ENCODE measurements at regions not wholly inside any gene's neighbourhood (a gene's known extent, or its start where the extent isn't known, plus 50 kb on each side); places are given as distances from the start of the nearest gene placed in this dataset.

GRCh38 chr18:5628512-5629255 is 84.9 kb upstream of the EPB41L3 start:
- H3K9me3 ChIP-seq: no peaks in the 10 kb centered on the region
- peak overlapping the region in 6 of 10 donors; percentile 34 to 79 (median 48) for H3K27ac ChIP-seq
- DNase-seq (peak; percentile 9 to 46), ATAC-seq (peak; percentile 26 to 51 (median 30))
- H3K36me3 ChIP-seq: no peaks in the 10 kb centered on the region
- H3K4me1 ChIP-seq: peaks cover 5 to 20% (median 14%) of the 10 kb centered on the region in 9 donors
- H3K27me3 ChIP-seq: peaks cover 8 to 82% (median 74%) of the 10 kb centered on the region in 7 donors
- TF ChIP-seq, protein P1, sequence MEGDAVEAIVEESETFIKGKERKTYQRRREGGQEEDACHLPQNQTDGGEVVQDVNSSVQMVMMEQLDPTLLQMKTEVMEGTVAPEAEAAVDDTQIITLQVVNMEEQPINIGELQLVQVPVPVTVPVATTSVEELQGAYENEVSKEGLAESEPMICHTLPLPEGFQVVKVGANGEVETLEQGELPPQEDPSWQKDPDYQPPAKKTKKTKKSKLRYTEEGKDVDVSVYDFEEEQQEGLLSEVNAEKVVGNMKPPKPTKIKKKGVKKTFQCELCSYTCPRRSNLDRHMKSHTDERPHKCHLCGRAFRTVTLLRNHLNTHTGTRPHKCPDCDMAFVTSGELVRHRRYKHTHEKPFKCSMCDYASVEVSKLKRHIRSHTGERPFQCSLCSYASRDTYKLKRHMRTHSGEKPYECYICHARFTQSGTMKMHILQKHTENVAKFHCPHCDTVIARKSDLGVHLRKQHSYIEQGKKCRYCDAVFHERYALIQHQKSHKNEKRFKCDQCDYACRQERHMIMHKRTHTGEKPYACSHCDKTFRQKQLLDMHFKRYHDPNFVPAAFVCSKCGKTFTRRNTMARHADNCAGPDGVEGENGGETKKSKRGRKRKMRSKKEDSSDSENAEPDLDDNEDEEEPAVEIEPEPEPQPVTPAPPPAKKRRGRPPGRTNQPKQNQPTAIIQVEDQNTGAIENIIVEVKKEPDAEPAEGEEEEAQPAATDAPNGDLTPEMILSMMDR (IDR thresholded peaks at IDR 0.05): no peak
- 0% methylated on average over 78 to 90 of the region's 90 CpGs for WGBS, 2 donors
- H3K4me3 ChIP-seq: peak overlapping the region; percentile 52 to 77 (median 61)
- intact Hi-C loops (cut with DNase I): no loop called here

DNA sequence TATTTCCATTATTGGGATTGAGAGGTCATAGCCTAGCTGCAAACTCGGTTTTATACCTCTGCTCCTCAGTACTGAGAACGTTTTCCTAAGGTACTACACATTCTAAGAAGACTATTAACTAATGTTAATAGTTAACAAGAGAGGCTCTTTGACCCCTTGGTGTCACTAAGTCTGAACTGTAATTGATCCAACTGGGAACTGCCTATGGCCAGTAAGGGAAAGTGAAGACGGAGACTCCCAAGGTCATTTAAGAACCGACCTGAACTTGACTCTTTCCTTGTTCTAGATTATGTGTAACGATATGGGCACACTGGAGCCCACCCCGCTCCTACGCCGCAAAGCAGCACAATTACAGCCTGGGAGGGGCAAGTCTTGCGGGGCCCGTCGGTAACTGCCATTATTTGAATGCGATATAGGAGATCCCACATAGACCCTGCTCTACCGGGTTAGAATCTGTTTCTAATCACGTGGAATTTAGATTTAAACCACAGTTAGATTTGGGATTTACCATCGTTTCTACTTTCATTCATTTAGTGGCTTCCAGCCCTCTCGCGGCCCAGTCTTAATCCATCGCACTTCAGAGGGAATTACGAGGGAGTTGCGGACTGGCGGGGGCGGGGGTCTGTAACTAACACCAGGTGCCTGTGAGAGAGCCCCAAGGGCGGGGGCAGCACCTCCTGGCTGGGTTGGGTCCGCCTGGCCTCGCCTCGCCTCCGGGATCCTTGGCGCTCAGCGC is 84.1 kb upstream of the EPB41L3 start:
- intact Hi-C loops (cut with DNase I): no loop called here
- DNase-seq: peak in 1 of 2 donors; percentile 19

DNA sequence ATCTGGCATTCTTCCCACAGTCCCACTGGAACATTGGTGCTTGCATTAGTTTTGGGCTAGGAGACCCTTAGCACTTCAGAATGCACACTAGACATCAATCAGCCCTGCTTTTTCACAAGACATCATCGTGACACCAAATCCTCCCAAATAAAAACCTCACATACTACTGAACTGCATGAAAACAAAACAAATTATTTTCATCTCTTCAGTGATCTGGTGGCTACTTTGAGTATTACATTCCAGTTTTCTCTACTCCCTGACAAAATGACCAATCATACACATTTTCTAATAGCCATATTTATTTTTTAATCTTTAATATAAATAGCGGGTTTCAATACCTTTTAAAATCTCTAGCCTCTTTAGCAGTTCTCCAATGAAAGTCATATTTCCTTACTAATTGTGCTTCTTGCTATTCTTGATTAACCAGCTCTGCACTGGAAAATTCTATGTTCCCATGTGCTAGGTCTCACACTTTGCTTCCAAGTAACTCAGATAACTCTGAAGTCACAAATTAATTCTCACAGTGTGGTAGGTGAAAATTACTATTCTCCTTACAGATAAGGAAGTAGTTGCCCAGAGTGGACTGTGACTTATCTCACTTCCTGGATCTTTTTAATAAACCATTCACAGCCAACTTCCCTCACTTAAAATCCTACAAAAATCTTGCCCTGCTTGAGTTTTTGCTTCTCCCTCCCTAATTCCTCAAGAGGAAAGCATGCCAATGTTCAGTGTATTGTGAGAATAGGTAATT is 82.5 kb upstream of the EPB41L3 start:
- TF ChIP-seq, protein P1 (IDR thresholded peaks at IDR 0.05): no peak
- intact Hi-C loops (cut with DNase I): no loop called here
- no peaks in the 10 kb centered on the region for H3K9me3 ChIP-seq
- DNase-seq (no peak), ATAC-seq (no peak)
- no peaks in the 10 kb centered on the region for H3K36me3 ChIP-seq
- H3K4me3 ChIP-seq: no peak overlapping the region
- H3K4me1 ChIP-seq: peaks cover 5 to 20% (median 14%) of the 10 kb centered on the region in 9 donors
- 91 to 93% methylated on average over 2 of the region's 2 CpGs for WGBS, 2 donors
- H3K27ac ChIP-seq: no peak overlapping the region
- peaks cover 8 to 70% (median 67%) of the 10 kb centered on the region in 7 donors for H3K27me3 ChIP-seq

More for the DNA sequence above, 84.1 kb upstream of the EPB41L3 start:
- TF ChIP-seq, protein P1 (IDR thresholded peaks at IDR 0.05): no peak
- ATAC-seq: no peak
- Histone ChIP-seq H3K27ac (peak overlapping the region in 6 of 10 donors; percentile 34 to 79 (median 48)), H3K27me3 (peaks cover 8 to 87% (median 74%) of the 10 kb centered on the region in 7 donors), H3K9me3 (no peaks in the 10 kb centered on the region), H3K4me3 (peak overlapping the region; percentile 52 to 77 (median 61)), H3K4me1 (peaks cover 5 to 20% (median 14%) of the 10 kb centered on the region in 9 donors), H3K36me3 (no peaks in the 10 kb centered on the region)
- 14 to 16% methylated on average over 29 of the region's 29 CpGs for WGBS, 2 donors

DNA sequence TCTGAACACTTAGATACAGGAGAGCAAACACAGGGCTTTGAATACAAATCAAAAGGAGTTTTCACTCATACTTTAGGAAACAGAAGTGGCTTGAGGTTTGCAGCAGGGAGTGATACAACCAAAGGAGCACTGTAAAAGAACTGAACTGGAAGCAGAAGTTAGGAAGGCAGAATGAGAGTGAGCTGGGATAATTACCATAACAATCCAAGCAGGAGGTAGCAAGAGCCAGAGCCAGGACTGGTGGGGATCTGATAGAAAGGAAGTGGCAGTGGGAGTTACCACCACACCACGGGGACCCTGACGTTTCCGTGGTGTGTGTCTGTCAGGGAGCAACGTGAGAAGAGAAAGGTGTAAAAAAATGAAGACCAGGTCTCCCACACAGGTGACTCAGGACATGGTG is 81.3 kb upstream of the EPB41L3 start:
- intact Hi-C loops (cut with DNase I): no loop called here
- 43 to 44% methylated on average over 4 of the region's 4 CpGs for WGBS, 2 donors
- Histone ChIP-seq H3K27me3 (peaks cover 4 to 62% (median 56%) of the 10 kb centered on the region in 7 donors), H3K27ac (no peak overlapping the region), H3K9me3 (no peaks in the 10 kb centered on the region), H3K4me1 (peaks cover 4 to 16% (median 10%) of the 10 kb centered on the region in 9 donors), H3K36me3 (no peaks in the 10 kb centered on the region), H3K4me3 (no peak overlapping the region)
- ATAC-seq (no peak), DNase-seq (no peak)
- TF ChIP-seq, protein P1 (IDR thresholded peaks at IDR 0.05): no peak

Measured in heart right ventricle (tissue), 16 donors.